OCI-LY7 (cell line): ENCODE measurements at regions not wholly inside any gene's neighbourhood (a gene's known extent, or its start where the extent isn't known, plus 50 kb on each side); places are given as distances from the start of the nearest gene placed in this dataset.

Experiments used
- BruUV-seq: library from RNA; stranded (reverse); fragments of 400-500 nt; replicated peaks from 2 replicates; lab custom pipeline; 2021; lab: Mats Ljungman, UMichigan
- CTCF ChIA-PET: fragments of 300-600 bp; sonication (Branson Sonifier 250); formaldehyde crosslinking; loops from one replicate; lab custom pipeline; 2022; ENCODE audit warnings: antibody characterized with exemption; ENCODE audit not compliant: unreplicated experiment; lab: Charles Lee
- POLR2A ChIA-PET: fragments of 300-600 bp; sonication (Branson Sonifier 250); formaldehyde crosslinking; loops from one replicate; lab custom pipeline; 2022; ENCODE audit warnings: antibody characterized with exemption; lab: Charles Lee
- DNase-seq: peaks from one replicate; pipeline ENCODE4 v3.0.0-alpha.2; 2015; ENCODE audit warnings: low spot score
- H2AFZ ChIP-seq: fragments of 200-600 bp; sonication (generic), shearing (Covaris generic); 2 replicates; pipeline ENCODE4 v1.6.1; 2014; ENCODE audit warnings: mild to moderate bottlenecking, antibody characterized with exemption, low read length, moderate library complexity
- H3K27ac ChIP-seq: fragments of 200-600 bp; sonication (generic); 2 replicates; pipeline ENCODE4 v1.5.1; 2014; ENCODE audit warnings: mixed run types, low read depth, mild to moderate bottlenecking, moderate library complexity, low read length, inconsistent platforms; ENCODE audit not compliant: poor library complexity, severe bottlenecking
- H3K36me3 ChIP-seq: fragments of 200-600 bp; sonication (generic); 2 replicates; pipeline ENCODE4 v1.6.1; 2014; ENCODE audit warnings: mild to moderate bottlenecking, antibody characterized with exemption, low read length, moderate library complexity, mixed read lengths; ENCODE audit not compliant: insufficient read depth
- H3K4me1 ChIP-seq: fragments of 200-600 bp; sonication (generic); 2 replicates; pipeline ENCODE4 v1.5.1; 2014; ENCODE audit warnings: mild to moderate bottlenecking, low read length; ENCODE audit not compliant: insufficient read depth, poor library complexity, severe bottlenecking
- H3K4me2 ChIP-seq: fragments of 200-600 bp; sonication (generic); 2 replicates; pipeline ENCODE4 v1.6.1; 2014; ENCODE audit warnings: mild to moderate bottlenecking, low read length
- H3K4me3 ChIP-seq: fragments of 200-600 bp; sonication (generic); 2 replicates; pipeline ENCODE4 v1.5.1; 2014; ENCODE audit warnings: mild to moderate bottlenecking, low read depth, low read length; ENCODE audit not compliant: poor library complexity, severe bottlenecking
- H3K79me2 ChIP-seq: fragments of 200-600 bp; sonication (generic); 2 replicates; pipeline ENCODE4 v1.6.1; 2016; ENCODE audit warnings: low read depth, mild to moderate bottlenecking, low read length, moderate library complexity, mixed read lengths; ENCODE audit not compliant: insufficient read depth
- H3K9me2 ChIP-seq: fragments of 200-600 bp; sonication (generic); 2 replicates; pipeline ENCODE4 v1.6.1; 2016; ENCODE audit warnings: mild to moderate bottlenecking, low read length, mixed read lengths; ENCODE audit not compliant: insufficient read depth
- H3K9me3 ChIP-seq: fragments of 200-600 bp; sonication (generic); 2 replicates; pipeline ENCODE4 v1.6.1; 2014; ENCODE audit warnings: mild to moderate bottlenecking, mixed run types, low read length, mixed read lengths
- H4K20me1 ChIP-seq: fragments of 200-600 bp; sonication (generic); 2 replicates; pipeline ENCODE4 v1.6.1; 2014; ENCODE audit warnings: mild to moderate bottlenecking, antibody characterized with exemption, low read length, moderate library complexity, mixed read lengths; ENCODE audit not compliant: insufficient read depth
- CTCF ChIP-seq: fragments of 200-600 bp; sonication (generic); conservative IDR thresholded peaks from 2 replicates; pipeline ENCODE4 v1.5.1; 2014; ENCODE audit warnings: mild to moderate bottlenecking, antibody characterized with exemption, low read length, moderate library complexity, mixed read lengths
- EZH2phosphoT487 ChIP-seq: fragments of 200-600 bp; sonication (generic); IDR thresholded peaks from 2 replicates; pipeline ENCODE4 v1.6.1; 2018; ENCODE audit warnings: low read depth, borderline replicate concordance, mild to moderate bottlenecking, mixed run types, antibody characterized with exemption, low read length, moderate library complexity, mixed read lengths
- intact Hi-C: fragments of 100-400 bp; cut with micrococcal nuclease; formaldehyde crosslinking; loops from one replicate; pipeline ENCODE4 v1.10.0; 2022; ENCODE audit not compliant: unreplicated experiment

GRCh38 chr5:98656125-98656795 lies 117.2 kb upstream of the RGMB start:
- intact Hi-C loops = no loop called here
- Histone ChIP-seq H3K9me3 (no peaks in the 10 kb centered on the region), H3K36me3 (no peaks in the 10 kb centered on the region), H2AFZ (no peak overlapping the region), H3K4me3 (no peak overlapping the region), H3K9me2 (no peaks in the 10 kb centered on the region), H3K79me2 (no peaks in the 10 kb centered on the region), H3K4me1 (no peaks in the 10 kb centered on the region), H3K27ac (no peak overlapping the region), H4K20me1 (no peaks in the 10 kb centered on the region), H3K4me2 (no peak overlapping the region)
- POLR2A ChIA-PET = no interaction called here
- no TSS peak for BruUV-seq
- CTCF ChIA-PET = no interaction called here
- no peak for DNase-seq
- no peak for TF ChIP-seq CTCF
- TF ChIP-seq EZH2phosphoT487 = no peak

- ChIA-PET CTCF (no interaction called here), POLR2A (no interaction called here)
- Histone ChIP-seq H2AFZ (no peak overlapping the region), H3K4me1 (no peaks in the 10 kb centered on the region), H3K9me2 (no peaks in the 10 kb centered on the region), H3K9me3 (no peaks in the 10 kb centered on the region), H3K36me3 (no peaks in the 10 kb centered on the region), H4K20me1 (no peaks in the 10 kb centered on the region), H3K4me2 (no peak overlapping the region), H3K27ac (no peak overlapping the region), H3K4me3 (no peak overlapping the region), H3K79me2 (no peaks in the 10 kb centered on the region)
- TF ChIP-seq CTCF (no peak), EZH2phosphoT487 (no peak)
- intact Hi-C loops = no loop called here
- DNase-seq = no peak
- BruUV-seq = no TSS peak
Measured at GRCh38 chr5:98656796-98657195, 116.7 kb upstream of the RGMB start.

- no peaks in the 10 kb centered on the region for H3K79me2 ChIP-seq
- H3K4me2 ChIP-seq = no peak overlapping the region
- no peak overlapping the region for H2AFZ ChIP-seq
- H3K9me2 ChIP-seq = no peaks in the 10 kb centered on the region
- no peak for TF ChIP-seq CTCF
- no peak for DNase-seq
- no peaks in the 10 kb centered on the region for H3K36me3 ChIP-seq
- no peak overlapping the region for H3K27ac ChIP-seq
- ChIA-PET CTCF (no interaction called here), POLR2A (no interaction called here)
- intact Hi-C loops = no loop called here
- no peak overlapping the region for H3K4me3 ChIP-seq
- no peaks in the 10 kb centered on the region for H3K9me3 ChIP-seq
- BruUV-seq = no TSS peak
- no peaks in the 10 kb centered on the region for H3K4me1 ChIP-seq
- no peaks in the 10 kb centered on the region for H4K20me1 ChIP-seq
Measured at GRCh38 chr5:98657559-98657958, 115.9 kb upstream of the RGMB start.
